Epithelial cell of proximal tubule (primary cell): ENCODE measurements at regions not wholly inside any gene's neighbourhood (a gene's known extent, or its start where the extent isn't known, plus 50 kb on each side); places are given as distances from the start of the nearest gene placed in this dataset.

Source experiments
- DNase-seq: peaks from one replicate; pipeline ENCODE4 v3.0.0-alpha.2; 2011; ENCODE audit warnings: low read depth
- H3K4me3 ChIP-seq: 2 replicates; pipeline ENCODE4 v1.5.1; 2011; ENCODE audit warnings: low read depth, mild to moderate bottlenecking, low read length
- CTCF ChIP-seq: conservative IDR thresholded peaks from 2 replicates; pipeline ENCODE4 v1.5.1; 2012; ENCODE audit warnings: low read depth, mild to moderate bottlenecking, low read length

- H3K4me3 ChIP-seq = no peak overlapping the region
- peak; percentile 92 for TF ChIP-seq CTCF
- peak; percentile 50 for DNase-seq
These were observed 889.1 kb upstream of the GCFC2 start for GRCh38 chr2:76599732-76600368.

DNA sequence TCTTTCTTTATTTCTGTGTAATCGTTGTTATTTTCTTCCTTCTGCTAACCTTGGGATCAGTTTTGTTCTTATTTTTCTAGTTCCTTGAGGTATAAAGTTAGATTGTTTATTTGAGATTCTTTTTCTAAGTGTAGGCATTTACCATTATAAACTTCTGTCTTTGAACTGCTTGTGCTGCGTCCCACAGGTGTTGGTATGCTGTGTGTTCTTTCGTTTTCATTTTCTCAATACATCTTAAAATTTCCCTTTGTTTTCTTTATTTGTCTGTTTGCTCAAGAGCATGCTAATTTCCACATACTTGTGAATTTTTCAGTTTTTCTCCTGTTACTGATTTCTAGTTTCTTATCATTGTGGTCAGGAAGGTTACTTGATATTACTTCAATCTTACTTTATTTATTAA lies 873.8 kb upstream of the GCFC2 start:
- H3K4me3 ChIP-seq = no peak overlapping the region
- DNase-seq = no peak
- TF ChIP-seq CTCF = no peak

GRCh38 chr2:76579911-76580310 lies 869.2 kb upstream of the GCFC2 start:
- H3K4me3 ChIP-seq = no peak overlapping the region
- TF ChIP-seq CTCF = no peak

GRCh38 chr2:76572981-76573380 lies 862.3 kb upstream of the GCFC2 start:
- DNase-seq = no peak
- no peak overlapping the region for H3K4me3 ChIP-seq
- no peak for TF ChIP-seq CTCF

More at GRCh38 chr2:76579911-76580310, 869.2 kb upstream of the GCFC2 start:
- DNase-seq = no peak

GRCh38 chr2:76569819-76570218 lies 859.1 kb upstream of the GCFC2 start:
- TF ChIP-seq CTCF = no peak

GRCh38 chr2:76567478-76567877 lies 856.8 kb upstream of the GCFC2 start:
- TF ChIP-seq CTCF = no peak
- no peak for DNase-seq

More at GRCh38 chr2:76569819-76570218, 859.1 kb upstream of the GCFC2 start:
- no peak for DNase-seq
- no peak overlapping the region for H3K4me3 ChIP-seq

GRCh38 chr2:76564734-76565133 lies 854.0 kb upstream of the GCFC2 start:
- no peak overlapping the region for H3K4me3 ChIP-seq
- no peak for DNase-seq
- TF ChIP-seq CTCF = no peak

More at GRCh38 chr2:76567478-76567877, 856.8 kb upstream of the GCFC2 start:
- H3K4me3 ChIP-seq = no peak overlapping the region
